Osteoblast (primary cell): ENCODE measurements at regions not wholly inside any gene's neighbourhood (a gene's known extent, or its start where the extent isn't known, plus 50 kb on each side); places are given as distances from the start of the nearest gene placed in this dataset.

ENCODE experiments used
- DNase-seq: peaks from one replicate; pipeline ENCODE4 v3.0.0; 2011; ENCODE audit warnings: low spot score, mixed read lengths; ENCODE audit not compliant: insufficient read length; ENCODE audit errors: missing footprints
- H2AFZ ChIP-seq: 2 replicates; pipeline ENCODE4 v1.6.0; 2011; ENCODE audit warnings: mild to moderate bottlenecking, low read length
- H3K27ac ChIP-seq: 2 replicates; pipeline ENCODE4 v1.5.1; 2011; ENCODE audit warnings: mild to moderate bottlenecking, low read depth, low read length, moderate library complexity
- H3K27me3 ChIP-seq: 2 replicates; pipeline ENCODE4 v1.6.0; 2012; ENCODE audit warnings: mild to moderate bottlenecking, control low read depth, inconsistent platforms, low read length, moderate library complexity; ENCODE audit not compliant: insufficient read depth
- H3K36me3 ChIP-seq: 2 replicates; pipeline ENCODE4 v1.5.1; 2011; ENCODE audit warnings: mild to moderate bottlenecking, low read length, control low read depth, moderate library complexity; ENCODE audit not compliant: insufficient read depth
- H3K4me1 ChIP-seq: 2 replicates; pipeline ENCODE4 v1.5.1; 2011; ENCODE audit warnings: mild to moderate bottlenecking, low read length, control low read depth, moderate library complexity; ENCODE audit not compliant: insufficient read depth
- H3K4me2 ChIP-seq: 2 replicates; pipeline ENCODE4 v1.6.0; 2011; ENCODE audit warnings: mild to moderate bottlenecking, low read length; ENCODE audit not compliant: insufficient read depth
- H3K4me3 ChIP-seq: fragments of 200-600 bp; sonication (generic); 3 replicates; pipeline ENCODE4 v1.5.1; 2012; ENCODE audit warnings: mild to moderate bottlenecking, low read length, inconsistent platforms; ENCODE audit not compliant: insufficient read depth
- H3K79me2 ChIP-seq: 2 replicates; pipeline ENCODE4 v1.6.0; 2012; ENCODE audit warnings: mild to moderate bottlenecking, low read length, control low read depth, inconsistent platforms; ENCODE audit not compliant: insufficient read depth
- H3K9me3 ChIP-seq: 2 replicates; pipeline ENCODE4 v1.5.1; 2011; ENCODE audit warnings: low read depth, low read length, control low read depth
- H4K20me1 ChIP-seq: 2 replicates; pipeline ENCODE4 v1.6.0; 2012; ENCODE audit warnings: mild to moderate bottlenecking, low read length, control low read depth; ENCODE audit not compliant: insufficient read depth
- CTCF ChIP-seq: IDR thresholded peaks from 2 replicates; pipeline ENCODE4 v1.5.1; 2011; ENCODE audit warnings: mild to moderate bottlenecking, low read depth, low read length, moderate library complexity; ENCODE audit errors: extremely low read depth

DNA sequence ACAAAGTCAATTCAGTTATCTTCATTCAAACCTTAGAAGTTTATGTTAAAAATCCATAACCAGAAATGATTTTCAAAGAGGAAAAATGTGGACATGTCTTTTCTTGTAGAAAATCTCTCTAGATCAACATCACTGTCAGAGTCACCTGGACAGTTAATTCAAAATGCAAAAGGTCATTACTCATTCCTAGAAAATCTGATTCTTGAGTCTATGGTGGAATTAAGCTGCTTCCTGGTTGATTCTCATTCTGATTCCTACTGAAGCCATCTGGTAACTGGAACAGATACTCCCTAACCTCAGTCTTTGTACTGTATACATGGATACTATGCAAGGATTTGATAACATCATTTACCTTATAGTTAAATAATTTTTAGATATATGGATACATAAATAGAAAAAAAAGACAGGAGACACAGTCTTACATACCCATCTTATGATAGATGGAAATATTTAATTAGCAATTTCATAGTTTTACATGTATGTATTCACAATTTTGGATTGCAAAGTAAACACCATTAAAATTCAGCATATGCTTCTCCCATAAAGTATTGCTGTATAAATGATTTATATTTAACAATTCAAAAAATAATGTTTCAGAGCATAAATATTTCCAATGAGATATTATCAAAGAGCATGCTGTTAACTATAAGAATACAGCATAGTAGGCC is 693.2 kb upstream of the CCDC54 start:
- no peak for DNase-seq
- H3K36me3 ChIP-seq: peaks cover 18% of the 10 kb centered on the region
- H3K4me3 ChIP-seq: no peak overlapping the region
- no peaks in the 10 kb centered on the region for H3K9me3 ChIP-seq
- no peak overlapping the region for H2AFZ ChIP-seq
- H3K4me2 ChIP-seq: no peak overlapping the region
- TF ChIP-seq CTCF: no peak
- H4K20me1 ChIP-seq: no peaks in the 10 kb centered on the region
- H3K79me2 ChIP-seq: no peaks in the 10 kb centered on the region
- peaks cover 16% of the 10 kb centered on the region for H3K4me1 ChIP-seq
- H3K27ac ChIP-seq: no peak overlapping the region
- no peaks in the 10 kb centered on the region for H3K27me3 ChIP-seq

DNA sequence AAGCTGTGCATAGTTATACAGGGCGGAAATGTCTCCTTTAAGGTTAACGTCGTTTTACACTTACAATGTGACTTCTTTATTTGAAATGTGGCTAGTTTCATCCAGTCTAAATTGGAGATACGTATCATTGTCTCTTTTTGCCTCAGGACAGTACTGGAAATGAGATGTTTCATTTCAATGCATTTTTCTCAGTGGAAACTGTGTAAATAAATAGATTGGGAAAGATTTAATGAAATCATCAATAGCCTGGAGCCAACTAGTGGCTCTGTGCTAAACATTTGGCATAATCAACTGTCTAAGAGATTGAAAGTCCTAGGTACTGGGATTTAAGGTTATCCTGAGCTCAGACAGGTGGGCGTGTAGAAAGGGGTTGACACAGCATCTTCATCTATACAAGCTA is 691.5 kb upstream of the CCDC54 start:
- no peak for TF ChIP-seq CTCF
- Histone ChIP-seq H2AFZ (no peak overlapping the region), H3K4me1 (peaks cover 18% of the 10 kb centered on the region), H3K79me2 (no peaks in the 10 kb centered on the region), H3K36me3 (peaks cover 15% of the 10 kb centered on the region), H4K20me1 (no peaks in the 10 kb centered on the region), H3K4me3 (no peak overlapping the region), H3K4me2 (no peak overlapping the region), H3K27ac (no peak overlapping the region), H3K9me3 (no peaks in the 10 kb centered on the region), H3K27me3 (no peaks in the 10 kb centered on the region)
- no peak for DNase-seq

DNA sequence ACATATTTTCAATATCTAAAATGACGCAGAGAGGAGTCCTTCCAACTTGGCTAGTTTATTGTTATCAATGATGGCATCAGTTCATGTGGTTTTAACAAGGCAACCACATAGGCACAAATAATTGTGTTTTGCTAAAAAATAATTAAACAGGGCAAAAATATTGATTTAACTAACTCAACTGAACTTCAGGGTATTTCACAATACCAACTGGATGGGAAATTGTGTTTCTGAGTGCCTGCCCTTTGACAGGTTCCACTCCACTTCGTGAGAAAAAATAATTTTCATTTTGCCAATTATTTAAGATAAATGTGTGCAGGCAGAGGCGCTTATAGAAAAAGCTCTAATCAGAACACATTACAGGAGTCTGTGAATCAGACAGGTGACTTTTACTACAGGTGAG is 689.3 kb upstream of the CCDC54 start:
- Histone ChIP-seq H3K79me2 (no peaks in the 10 kb centered on the region), H3K27ac (peak overlapping the region; percentile 39), H3K36me3 (no peaks in the 10 kb centered on the region), H3K4me3 (no peak overlapping the region), H3K4me2 (no peak overlapping the region), H3K4me1 (peaks cover 32% of the 10 kb centered on the region), H4K20me1 (no peaks in the 10 kb centered on the region), H3K27me3 (no peaks in the 10 kb centered on the region), H3K9me3 (no peaks in the 10 kb centered on the region), H2AFZ (no peak overlapping the region)
- DNase-seq: no peak
- no peak for TF ChIP-seq CTCF

DNA sequence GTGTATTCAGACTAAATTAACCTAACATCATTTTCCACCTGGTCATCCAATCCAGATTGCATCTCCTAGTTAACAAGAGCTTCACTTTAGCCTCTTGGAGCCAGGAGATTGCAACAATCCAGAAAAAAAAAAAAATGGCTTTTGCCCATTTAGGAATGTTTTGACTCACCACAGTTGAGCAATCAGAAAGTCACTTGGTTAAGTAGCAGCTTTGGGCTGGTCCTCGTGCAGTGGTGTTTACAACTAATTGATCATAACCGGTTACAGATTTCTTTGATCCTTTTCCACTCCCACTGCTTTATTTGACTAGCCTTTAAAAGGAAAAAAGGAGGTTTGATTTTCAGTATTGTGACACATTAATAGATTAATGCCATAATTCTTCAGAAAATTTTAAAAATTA is 688.8 kb upstream of the CCDC54 start:
- Histone ChIP-seq H2AFZ (no peak overlapping the region), H3K27ac (peak overlapping the region; percentile 39), H3K4me1 (peaks cover 34% of the 10 kb centered on the region), H3K9me3 (no peaks in the 10 kb centered on the region), H3K36me3 (no peaks in the 10 kb centered on the region), H3K4me3 (no peak overlapping the region), H3K79me2 (no peaks in the 10 kb centered on the region), H3K4me2 (no peak overlapping the region), H3K27me3 (no peaks in the 10 kb centered on the region), H4K20me1 (no peaks in the 10 kb centered on the region)
- no peak for TF ChIP-seq CTCF
- peak; percentile 76 for DNase-seq
